BJ (cell line): ENCODE measurements at regions not wholly inside any gene's neighbourhood (a gene's known extent, or its start where the extent isn't known, plus 50 kb on each side); places are given as distances from the start of the nearest gene placed in this dataset.

Experiments
- CTCF ChIA-PET: fragments of 350-600 bp; formaldehyde crosslinking; extraction: SDS; loops from one replicate; lab custom pipeline; 2021; ENCODE audit warnings: antibody characterized with exemption, inconsistent platforms; lab: Yijun Ruan, JAX
- POLR2A ChIA-PET: fragments of 300-600 bp; sonication (Branson Sonifier 250); formaldehyde crosslinking; extraction: SDS; loops from one replicate; lab custom pipeline; 2021; ENCODE audit warnings: antibody characterized with exemption; lab: Charles Lee
- DNase-seq: peaks from one replicate; pipeline ENCODE4 v3.0.0-alpha.2; 2011; ENCODE audit warnings: low read depth
- H3K27me3 ChIP-seq: 2 replicates; pipeline ENCODE4 v1.6.0; 2011; ENCODE audit warnings: low read length; ENCODE audit not compliant: control insufficient read depth, insufficient read depth
- H3K36me3 ChIP-seq: 2 replicates; pipeline ENCODE4 v1.5.1; 2011; ENCODE audit warnings: low read length; ENCODE audit not compliant: control insufficient read depth, insufficient read depth
- H3K4me3 ChIP-seq: 2 replicates; pipeline ENCODE4 v1.5.1; 2011; ENCODE audit warnings: low read depth, mild to moderate bottlenecking, control low read depth, low read length
- TF ChIP-seq, protein P1 (sequence below): IDR thresholded peaks from 2 replicates; pipeline ENCODE4 v1.5.1; 2011; ENCODE audit warnings: low read depth, mild to moderate bottlenecking, control low read depth, inconsistent platforms, low read length, moderate library complexity; ENCODE audit not compliant: insufficient read depth

DNA sequence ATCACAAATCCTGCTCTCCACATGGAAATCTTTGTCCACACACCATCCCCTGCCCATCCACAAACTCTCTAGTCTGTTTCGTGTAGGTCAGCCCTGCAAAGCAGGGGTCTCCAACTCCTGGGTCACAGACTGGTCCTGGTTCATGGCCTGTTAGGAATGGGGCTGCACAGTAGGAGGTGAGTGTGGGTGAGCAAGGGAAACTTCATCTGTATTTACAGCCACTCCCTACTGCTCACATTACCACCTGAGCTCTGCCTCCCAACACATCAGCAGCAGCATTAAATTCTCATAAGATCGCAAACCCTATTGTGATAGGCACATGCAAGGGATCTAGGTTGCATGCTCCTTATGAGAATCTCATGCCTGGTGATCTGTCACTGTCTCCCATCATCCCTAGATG lies 242.1 kb downstream of the FGFR2 start:
- TF ChIP-seq, protein P1, sequence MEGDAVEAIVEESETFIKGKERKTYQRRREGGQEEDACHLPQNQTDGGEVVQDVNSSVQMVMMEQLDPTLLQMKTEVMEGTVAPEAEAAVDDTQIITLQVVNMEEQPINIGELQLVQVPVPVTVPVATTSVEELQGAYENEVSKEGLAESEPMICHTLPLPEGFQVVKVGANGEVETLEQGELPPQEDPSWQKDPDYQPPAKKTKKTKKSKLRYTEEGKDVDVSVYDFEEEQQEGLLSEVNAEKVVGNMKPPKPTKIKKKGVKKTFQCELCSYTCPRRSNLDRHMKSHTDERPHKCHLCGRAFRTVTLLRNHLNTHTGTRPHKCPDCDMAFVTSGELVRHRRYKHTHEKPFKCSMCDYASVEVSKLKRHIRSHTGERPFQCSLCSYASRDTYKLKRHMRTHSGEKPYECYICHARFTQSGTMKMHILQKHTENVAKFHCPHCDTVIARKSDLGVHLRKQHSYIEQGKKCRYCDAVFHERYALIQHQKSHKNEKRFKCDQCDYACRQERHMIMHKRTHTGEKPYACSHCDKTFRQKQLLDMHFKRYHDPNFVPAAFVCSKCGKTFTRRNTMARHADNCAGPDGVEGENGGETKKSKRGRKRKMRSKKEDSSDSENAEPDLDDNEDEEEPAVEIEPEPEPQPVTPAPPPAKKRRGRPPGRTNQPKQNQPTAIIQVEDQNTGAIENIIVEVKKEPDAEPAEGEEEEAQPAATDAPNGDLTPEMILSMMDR, result no peak
- CTCF ChIA-PET, result no interaction called here

DNA sequence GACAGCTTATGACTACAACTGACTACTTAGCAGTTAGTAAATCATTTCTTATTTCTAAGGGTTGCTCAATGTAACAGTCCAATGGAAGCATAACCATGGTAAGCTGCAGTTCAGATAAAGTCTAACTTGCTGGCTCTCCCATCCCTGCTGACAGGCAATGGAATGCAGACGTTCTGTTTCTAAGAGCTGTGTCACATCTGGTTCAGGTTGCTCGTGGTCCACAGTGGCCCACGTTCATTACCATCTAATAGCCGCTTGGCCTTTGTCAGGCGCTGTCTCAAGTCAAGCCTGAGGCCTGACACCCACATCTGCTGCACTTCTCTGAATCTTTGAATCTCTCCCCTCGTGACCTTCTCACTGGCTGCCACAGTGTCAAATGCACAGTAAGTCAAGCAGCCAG lies 240.8 kb downstream of the FGFR2 start:
- TF ChIP-seq, protein P1, result no peak
- no peaks in the 10 kb centered on the region for H3K27me3 ChIP-seq
- POLR2A ChIA-PET, result no interaction called here
- H3K36me3 ChIP-seq, result no peaks in the 10 kb centered on the region
- no peak for DNase-seq
- H3K4me3 ChIP-seq, result no peak overlapping the region
- CTCF ChIA-PET, result no interaction called here

More for the DNA sequence above, 242.1 kb downstream of the FGFR2 start:
- DNase-seq, result no peak
- Histone ChIP-seq H3K27me3 (no peaks in the 10 kb centered on the region), H3K36me3 (no peaks in the 10 kb centered on the region), H3K4me3 (no peak overlapping the region)
- POLR2A ChIA-PET, result no interaction called here

DNA sequence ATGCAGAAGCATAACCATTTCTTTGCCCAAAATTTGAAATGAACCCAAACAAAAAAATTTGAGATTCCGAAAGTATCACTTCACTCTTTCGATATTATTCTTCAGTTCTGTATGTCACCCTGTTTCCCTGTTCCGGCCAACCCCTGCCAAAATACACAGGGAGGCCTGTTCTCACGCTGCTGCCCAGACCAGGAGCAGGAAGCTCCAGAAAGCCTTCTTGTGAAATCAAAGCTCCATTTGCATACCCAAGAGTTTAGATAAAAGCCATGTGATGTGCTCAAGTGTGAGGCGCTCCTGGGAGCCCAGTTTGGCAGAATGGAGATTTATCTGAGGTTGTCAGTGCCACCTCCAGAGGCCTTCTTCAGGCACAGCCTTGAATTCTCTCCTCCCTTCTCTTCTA lies 236.2 kb downstream of the FGFR2 start:
- TF ChIP-seq, protein P1, result no peak
- ChIA-PET CTCF (no interaction called here), POLR2A (no interaction called here)
- DNase-seq, result no peak
- Histone ChIP-seq H3K36me3 (no peaks in the 10 kb centered on the region), H3K27me3 (no peaks in the 10 kb centered on the region), H3K4me3 (no peak overlapping the region)

DNA sequence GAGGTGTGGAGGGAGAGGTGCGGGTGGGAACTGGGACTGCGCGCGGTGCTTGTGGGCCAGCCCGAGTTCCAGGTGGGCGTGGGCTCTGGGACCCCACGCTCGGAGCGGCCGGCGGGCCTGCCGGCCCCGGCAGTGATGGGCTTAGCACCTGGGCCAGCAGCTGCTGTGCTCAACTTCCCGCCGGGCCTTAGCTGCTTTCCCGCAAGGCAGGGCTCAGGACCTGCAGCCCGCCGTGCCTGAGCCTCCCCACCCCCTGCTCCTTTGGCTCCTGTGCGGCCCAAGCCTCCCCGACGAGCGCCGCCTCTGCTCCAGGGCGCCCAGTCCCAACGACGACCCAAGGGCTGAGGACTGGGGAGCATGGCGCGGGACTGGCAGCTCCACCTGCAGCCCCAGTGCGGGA lies 232.7 kb downstream of the FGFR2 start:
- Histone ChIP-seq H3K36me3 (no peaks in the 10 kb centered on the region), H3K27me3 (no peaks in the 10 kb centered on the region), H3K4me3 (no peak overlapping the region)
- no peak for DNase-seq
- TF ChIP-seq, protein P1, result no peak
- ChIA-PET POLR2A (no interaction called here), CTCF (no interaction called here)

GRCh38 chr10:121368347-121369025 lies 229.8 kb downstream of the FGFR2 start:
- ChIA-PET CTCF (no interaction called here), POLR2A (no interaction called here)
- DNase-seq, result no peak
- no peak overlapping the region for H3K4me3 ChIP-seq
- TF ChIP-seq, protein P1, result no peak
- no peaks in the 10 kb centered on the region for H3K27me3 ChIP-seq
- H3K36me3 ChIP-seq, result no peaks in the 10 kb centered on the region
